Chondrocyte (in vitro differentiated cells): ENCODE measurements at regions not wholly inside any gene's neighbourhood (a gene's known extent, or its start where the extent isn't known, plus 50 kb on each side); places are given as distances from the start of the nearest gene placed in this dataset.

ENCODE experiments used
- DNase-seq: peaks from one replicate; pipeline ENCODE4 v3.0.0; 2021; ENCODE audit warnings: mixed read lengths, low spot score
- H3K27ac Mint-ChIP-seq: one replicate; pipeline ENCODE4 v1.8.0; 2021; ENCODE audit warnings: mild to moderate bottlenecking, moderate library complexity, mixed read lengths; ENCODE audit not compliant: unreplicated experiment
- H3K27me3 Mint-ChIP-seq: 2 replicates; pipeline ENCODE4 v1.8.0; 2021; ENCODE audit warnings: low read depth, mixed read lengths
- H3K36me3 Mint-ChIP-seq: 2 replicates; pipeline ENCODE4 v1.8.0; 2021; ENCODE audit warnings: low read depth, mixed read lengths
- H3K4me1 Mint-ChIP-seq: 2 replicates; pipeline ENCODE4 v1.8.0; 2021; ENCODE audit warnings: low read depth, mild to moderate bottlenecking, mixed read lengths
- H3K4me3 Mint-ChIP-seq: one replicate; pipeline ENCODE4 v1.8.0; 2021; ENCODE audit warnings: mild to moderate bottlenecking, moderate library complexity, mixed read lengths; ENCODE audit not compliant: unreplicated experiment
- H3K9me3 Mint-ChIP-seq: 2 replicates; pipeline ENCODE4 v1.8.0; 2021; ENCODE audit warnings: low read depth, mixed read lengths
- TF ChIP-seq, protein P1 (sequence below): fragments of 200-600 bp; sonication (generic); IDR thresholded peaks from 2 replicates; pipeline ENCODE4 v1.5.0; 2021; ENCODE audit warnings: antibody characterized with exemption, mild to moderate bottlenecking, moderate library complexity

- H3K27me3 Mint-ChIP-seq, result no peaks in the 10 kb centered on the region
Measured at GRCh38 chrX:44096666-44097065, 123.5 kb upstream of the NDP start.

GRCh38 chrX:44094821-44095530, 121.8 kb upstream of the NDP start:
- Mint-ChIP-seq H3K36me3 (no peaks in the 10 kb centered on the region), H3K27ac (no peak overlapping the region), H3K4me1 (no peaks in the 10 kb centered on the region), H3K27me3 (no peaks in the 10 kb centered on the region), H3K9me3 (peaks cover 8% of the 10 kb centered on the region), H3K4me3 (no peak overlapping the region)
- TF ChIP-seq, protein P1, sequence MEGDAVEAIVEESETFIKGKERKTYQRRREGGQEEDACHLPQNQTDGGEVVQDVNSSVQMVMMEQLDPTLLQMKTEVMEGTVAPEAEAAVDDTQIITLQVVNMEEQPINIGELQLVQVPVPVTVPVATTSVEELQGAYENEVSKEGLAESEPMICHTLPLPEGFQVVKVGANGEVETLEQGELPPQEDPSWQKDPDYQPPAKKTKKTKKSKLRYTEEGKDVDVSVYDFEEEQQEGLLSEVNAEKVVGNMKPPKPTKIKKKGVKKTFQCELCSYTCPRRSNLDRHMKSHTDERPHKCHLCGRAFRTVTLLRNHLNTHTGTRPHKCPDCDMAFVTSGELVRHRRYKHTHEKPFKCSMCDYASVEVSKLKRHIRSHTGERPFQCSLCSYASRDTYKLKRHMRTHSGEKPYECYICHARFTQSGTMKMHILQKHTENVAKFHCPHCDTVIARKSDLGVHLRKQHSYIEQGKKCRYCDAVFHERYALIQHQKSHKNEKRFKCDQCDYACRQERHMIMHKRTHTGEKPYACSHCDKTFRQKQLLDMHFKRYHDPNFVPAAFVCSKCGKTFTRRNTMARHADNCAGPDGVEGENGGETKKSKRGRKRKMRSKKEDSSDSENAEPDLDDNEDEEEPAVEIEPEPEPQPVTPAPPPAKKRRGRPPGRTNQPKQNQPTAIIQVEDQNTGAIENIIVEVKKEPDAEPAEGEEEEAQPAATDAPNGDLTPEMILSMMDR, result no peak
- no peak for DNase-seq

More at GRCh38 chrX:44096666-44097065, 123.5 kb upstream of the NDP start:
- no peaks in the 10 kb centered on the region for H3K36me3 Mint-ChIP-seq
- H3K27ac Mint-ChIP-seq, result no peak overlapping the region
- H3K4me3 Mint-ChIP-seq, result no peak overlapping the region
- DNase-seq, result no peak
- TF ChIP-seq, protein P1, result no peak
- peaks cover 9% of the 10 kb centered on the region for H3K9me3 Mint-ChIP-seq
- no peaks in the 10 kb centered on the region for H3K4me1 Mint-ChIP-seq

- DNase-seq, result no peak
- no peak overlapping the region for H3K4me3 Mint-ChIP-seq
- no peaks in the 10 kb centered on the region for H3K36me3 Mint-ChIP-seq
- TF ChIP-seq, protein P1, result no peak
- no peak overlapping the region for H3K27ac Mint-ChIP-seq
- H3K27me3 Mint-ChIP-seq, result no peaks in the 10 kb centered on the region
- no peaks in the 10 kb centered on the region for H3K4me1 Mint-ChIP-seq
- peaks cover 13% of the 10 kb centered on the region for H3K9me3 Mint-ChIP-seq
Measured at GRCh38 chrX:44093431-44093830, 120.2 kb upstream of the NDP start.

DNA sequence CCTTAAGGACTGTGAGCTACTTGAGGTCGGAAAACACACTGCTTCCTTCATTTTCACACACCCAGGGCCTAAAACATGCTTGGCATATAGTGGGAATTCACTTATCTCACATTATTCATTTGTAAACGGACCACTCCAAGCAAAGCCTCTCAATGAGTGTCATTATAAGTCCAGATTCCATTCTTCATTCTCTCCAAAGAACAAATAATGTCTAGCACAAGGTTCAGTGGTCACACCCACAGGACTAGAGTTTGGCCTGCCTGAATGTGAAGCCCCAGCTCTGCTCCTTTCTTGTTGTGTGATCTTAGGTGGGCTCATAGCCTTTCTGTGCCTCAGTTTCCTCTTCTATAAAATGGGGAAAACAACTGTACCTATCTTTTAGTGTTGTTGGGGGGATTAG, 119.6 kb upstream of the NDP start:
- no peak for DNase-seq
- Mint-ChIP-seq H3K36me3 (no peaks in the 10 kb centered on the region), H3K27ac (no peak overlapping the region), H3K27me3 (no peaks in the 10 kb centered on the region), H3K4me3 (no peak overlapping the region), H3K4me1 (no peaks in the 10 kb centered on the region), H3K9me3 (peaks cover 13% of the 10 kb centered on the region)
- TF ChIP-seq, protein P1, result no peak

DNA sequence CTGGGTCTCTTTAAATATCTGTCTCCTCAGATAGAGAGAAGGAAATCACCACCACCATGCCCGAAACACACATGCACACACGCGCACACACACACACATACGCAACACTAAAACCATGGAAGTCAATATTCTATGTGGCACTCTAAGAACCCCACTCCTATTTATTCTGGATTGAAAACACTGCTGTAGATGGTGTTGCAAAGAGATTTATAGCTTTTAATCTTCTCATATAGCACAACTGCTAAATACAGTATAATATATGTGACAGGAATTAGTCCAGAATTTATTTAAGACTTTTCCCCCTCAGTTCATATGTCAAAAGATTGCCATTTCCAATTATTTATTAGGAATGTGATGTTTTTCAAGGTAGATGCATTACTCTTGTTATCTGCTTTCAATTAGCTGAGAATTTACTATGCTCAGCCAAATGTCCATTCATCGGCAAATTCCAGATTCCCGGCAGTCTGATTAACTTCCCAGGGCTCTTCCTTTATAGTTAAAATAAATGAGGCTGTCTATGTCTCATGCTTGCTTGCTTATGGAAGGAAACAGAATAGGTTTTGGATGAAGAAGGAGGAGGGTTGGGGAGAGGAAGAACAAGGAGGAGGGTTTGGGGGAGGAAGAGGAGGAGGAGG, 115.4 kb upstream of the NDP start:
- no peaks in the 10 kb centered on the region for H3K36me3 Mint-ChIP-seq
- no peak for DNase-seq

More for the DNA sequence above, 115.4 kb upstream of the NDP start:
- TF ChIP-seq, protein P1, result no peak
- H3K9me3 Mint-ChIP-seq, result peaks cover 13% of the 10 kb centered on the region
- no peak overlapping the region for H3K4me3 Mint-ChIP-seq
- H3K4me1 Mint-ChIP-seq, result no peaks in the 10 kb centered on the region
- no peak overlapping the region for H3K27ac Mint-ChIP-seq
- no peaks in the 10 kb centered on the region for H3K27me3 Mint-ChIP-seq
